HFF-Myc (cell line): ENCODE measurements at regions not wholly inside any gene's neighbourhood (a gene's known extent, or its start where the extent isn't known, plus 50 kb on each side); places are given as distances from the start of the nearest gene placed in this dataset.
"Not testable (repeated sequence)": the region's sequence is repeated elsewhere in the genome, so short reads cannot be mapped to it uniquely, and the experiment has no call there.

ENCODE experiments used
- DNase-seq: peaks from one replicate; pipeline ENCODE4 v3.0.0-alpha.2; 2011; ENCODE audit warnings: low read depth; ENCODE audit errors: extremely low read depth
- H3K4me3 ChIP-seq: replicated peaks from 2 replicates; pipeline ENCODE4 v1.5.1; 2011; ENCODE audit warnings: low read depth, mild to moderate bottlenecking, control low read depth, low read length
- TF ChIP-seq, protein P1 (sequence below): IDR thresholded peaks from 2 replicates; pipeline ENCODE4 v1.5.1; 2012; ENCODE audit warnings: mild to moderate bottlenecking, low read depth, low read length, control low read depth; ENCODE audit errors: missing control alignments

GRCh38 chrX:112457788-112458187 is 221.9 kb downstream of the LHFPL1 start:
- TF ChIP-seq, protein P1, sequence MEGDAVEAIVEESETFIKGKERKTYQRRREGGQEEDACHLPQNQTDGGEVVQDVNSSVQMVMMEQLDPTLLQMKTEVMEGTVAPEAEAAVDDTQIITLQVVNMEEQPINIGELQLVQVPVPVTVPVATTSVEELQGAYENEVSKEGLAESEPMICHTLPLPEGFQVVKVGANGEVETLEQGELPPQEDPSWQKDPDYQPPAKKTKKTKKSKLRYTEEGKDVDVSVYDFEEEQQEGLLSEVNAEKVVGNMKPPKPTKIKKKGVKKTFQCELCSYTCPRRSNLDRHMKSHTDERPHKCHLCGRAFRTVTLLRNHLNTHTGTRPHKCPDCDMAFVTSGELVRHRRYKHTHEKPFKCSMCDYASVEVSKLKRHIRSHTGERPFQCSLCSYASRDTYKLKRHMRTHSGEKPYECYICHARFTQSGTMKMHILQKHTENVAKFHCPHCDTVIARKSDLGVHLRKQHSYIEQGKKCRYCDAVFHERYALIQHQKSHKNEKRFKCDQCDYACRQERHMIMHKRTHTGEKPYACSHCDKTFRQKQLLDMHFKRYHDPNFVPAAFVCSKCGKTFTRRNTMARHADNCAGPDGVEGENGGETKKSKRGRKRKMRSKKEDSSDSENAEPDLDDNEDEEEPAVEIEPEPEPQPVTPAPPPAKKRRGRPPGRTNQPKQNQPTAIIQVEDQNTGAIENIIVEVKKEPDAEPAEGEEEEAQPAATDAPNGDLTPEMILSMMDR: no peak
- no peak for DNase-seq

GRCh38 chrX:112450810-112451209 is 228.9 kb downstream of the LHFPL1 start:
- H3K4me3 ChIP-seq: no peak overlapping the region
- TF ChIP-seq, protein P1: no peak
- no peak for DNase-seq

More at GRCh38 chrX:112457788-112458187, 221.9 kb downstream of the LHFPL1 start:
- no peak overlapping the region for H3K4me3 ChIP-seq

DNA sequence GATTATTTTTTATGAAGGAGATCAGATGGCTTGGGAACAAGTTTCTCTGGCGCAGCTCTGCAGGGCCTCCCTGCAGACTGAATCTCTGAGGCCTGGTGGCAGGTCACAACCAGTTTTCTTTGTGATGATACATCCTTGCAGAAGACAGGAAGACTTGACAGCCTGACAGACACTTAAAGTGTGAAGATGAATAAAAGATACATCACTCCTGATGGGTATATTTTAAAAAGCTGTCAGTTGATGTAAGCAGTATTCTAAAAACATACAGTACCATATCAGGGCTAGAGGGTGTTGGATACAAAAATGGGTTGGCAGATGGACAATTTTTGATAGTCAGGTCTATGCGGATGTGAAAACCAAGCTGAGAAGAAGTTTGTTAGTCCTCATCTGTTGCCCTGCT is 239.5 kb downstream of the LHFPL1 start:
- DNase-seq: no peak
- TF ChIP-seq, protein P1: no peak
- H3K4me3 ChIP-seq: no peak overlapping the region

DNA sequence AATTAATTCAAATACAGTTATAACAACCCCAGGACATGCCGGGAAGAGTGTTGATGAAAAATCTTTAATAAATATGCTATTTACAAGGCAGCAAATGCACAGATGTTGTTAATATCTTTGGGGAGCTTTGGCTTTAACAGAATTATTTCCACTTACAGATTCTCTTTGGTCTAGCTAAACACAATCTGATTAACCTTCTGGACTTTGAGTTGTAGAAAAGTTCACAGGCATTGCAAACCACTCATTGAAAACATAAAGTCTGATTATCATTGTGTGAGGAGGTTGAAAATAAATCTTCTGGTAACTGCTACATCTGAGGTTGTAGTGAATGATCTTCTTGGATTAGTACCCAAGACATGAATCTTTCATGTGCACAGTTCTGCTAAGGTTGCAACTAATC is 255.6 kb downstream of the LHFPL1 start:
- TF ChIP-seq, protein P1: no peak
- no peak for DNase-seq
- no peak overlapping the region for H3K4me3 ChIP-seq

GRCh38 chrX:112391313-112391712 is 288.4 kb downstream of the LHFPL1 start:
- no peak for DNase-seq
- H3K4me3 ChIP-seq: no peak overlapping the region
- TF ChIP-seq, protein P1: no peak

DNA sequence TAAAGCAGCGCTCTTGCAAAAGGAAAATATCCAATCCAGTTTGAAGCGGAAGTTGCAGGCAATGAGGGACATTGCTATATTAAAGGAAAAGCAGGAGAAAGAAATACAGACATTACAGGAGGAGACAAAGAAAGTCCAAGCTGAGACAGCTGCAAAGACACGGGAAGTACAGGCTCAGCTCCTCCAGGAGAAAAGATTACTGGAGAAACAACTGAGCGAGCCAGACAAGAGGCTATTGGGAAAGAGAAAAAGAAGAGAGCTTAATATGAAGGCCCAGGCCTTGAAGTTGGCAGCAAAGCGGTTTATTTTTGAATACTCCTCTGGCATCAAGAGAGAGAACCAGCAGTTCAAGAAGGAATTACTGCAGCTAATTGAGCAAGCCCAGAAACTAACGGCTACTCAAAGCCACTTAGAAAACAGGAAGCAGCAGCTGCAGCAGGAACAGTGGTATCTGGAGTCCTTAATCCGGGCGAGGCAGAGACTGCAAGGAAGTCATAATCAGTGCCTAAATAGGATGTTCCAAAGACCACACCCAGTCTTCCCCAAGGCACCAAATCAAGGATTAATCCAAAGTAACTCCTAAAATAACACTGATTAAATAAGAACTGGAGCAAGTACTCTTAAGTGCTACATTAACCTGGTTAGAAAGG is 298.0 kb downstream of the LHFPL1 start:
- not testable (repeated sequence) for H3K4me3 ChIP-seq, DNase-seq

DNA sequence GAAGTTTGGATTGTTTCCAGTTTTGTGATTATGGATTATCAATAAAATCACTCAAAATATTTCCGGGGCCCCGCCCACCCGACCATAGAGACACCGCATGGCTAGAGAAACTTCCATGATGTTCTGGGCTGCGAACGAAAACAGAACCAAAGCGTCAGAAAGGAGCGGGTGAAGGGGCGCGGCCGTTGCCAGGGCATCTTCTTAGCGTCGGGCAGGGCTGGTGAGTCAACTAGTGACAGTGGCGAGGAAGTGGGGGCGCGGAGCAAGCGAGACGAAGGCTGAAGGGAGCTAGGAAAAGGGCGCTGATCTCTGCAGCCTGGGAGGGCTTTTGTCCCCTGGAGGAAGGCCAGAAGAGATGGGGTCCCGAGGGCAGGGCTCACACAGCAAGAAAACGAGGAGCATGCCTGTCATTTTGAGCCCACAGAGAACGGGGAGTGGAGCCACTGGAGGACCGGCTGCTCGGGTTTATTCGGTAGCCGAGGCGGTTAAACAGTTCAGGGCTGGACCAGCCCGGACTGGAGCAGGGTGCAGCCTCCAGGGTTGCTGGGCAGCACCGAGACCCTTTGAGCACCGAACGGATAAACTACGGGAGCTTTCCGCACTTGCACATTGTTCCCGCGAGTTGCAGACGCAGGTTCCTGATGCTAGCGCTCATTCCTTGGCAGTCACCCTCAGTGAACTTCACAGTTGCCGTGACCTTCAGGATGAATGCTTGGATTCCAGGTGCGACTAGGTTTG is 298.1 kb upstream of the TRPC5 start:
- DNase-seq: no peak
- H3K4me3 ChIP-seq: no peak overlapping the region
- TF ChIP-seq, protein P1: no peak
